ENCODE measurements at regions not wholly inside any gene's neighbourhood (a gene's known extent, or its start where the extent isn't known, plus 50 kb on each side); places are given as distances from the start of the nearest gene placed in this dataset.

DNA sequence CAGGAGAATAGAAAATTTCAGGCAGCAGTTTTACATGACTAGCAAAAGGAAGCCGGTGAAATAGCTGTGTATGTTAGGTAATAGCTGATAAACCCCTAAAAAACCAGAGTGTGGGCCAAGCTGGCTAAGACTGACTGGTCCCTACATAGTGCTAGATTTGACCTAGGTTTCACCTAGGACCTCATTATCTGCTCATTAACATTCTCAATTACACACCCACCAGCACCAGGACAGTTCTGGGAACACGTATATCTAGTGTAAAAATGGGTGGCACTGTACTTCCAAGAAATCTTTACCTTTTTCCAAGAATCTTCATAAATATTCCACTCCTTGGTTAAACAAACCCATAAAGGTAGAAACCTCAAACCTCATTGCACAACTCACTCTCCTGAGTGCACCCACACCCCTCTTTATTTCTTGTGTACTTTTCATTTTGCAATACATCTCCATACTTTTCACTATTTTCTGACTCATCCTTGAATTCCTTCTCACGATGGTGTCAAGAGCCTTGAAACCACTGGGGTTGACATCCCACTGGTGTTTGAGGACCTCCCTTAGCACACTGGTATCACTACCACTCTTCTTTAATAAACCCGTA is 262.7 kb upstream of the KCNJ16 start:
- no peak overlapping the region for H3K27ac ChIP-seq
- TF ChIP-seq, protein P1, sequence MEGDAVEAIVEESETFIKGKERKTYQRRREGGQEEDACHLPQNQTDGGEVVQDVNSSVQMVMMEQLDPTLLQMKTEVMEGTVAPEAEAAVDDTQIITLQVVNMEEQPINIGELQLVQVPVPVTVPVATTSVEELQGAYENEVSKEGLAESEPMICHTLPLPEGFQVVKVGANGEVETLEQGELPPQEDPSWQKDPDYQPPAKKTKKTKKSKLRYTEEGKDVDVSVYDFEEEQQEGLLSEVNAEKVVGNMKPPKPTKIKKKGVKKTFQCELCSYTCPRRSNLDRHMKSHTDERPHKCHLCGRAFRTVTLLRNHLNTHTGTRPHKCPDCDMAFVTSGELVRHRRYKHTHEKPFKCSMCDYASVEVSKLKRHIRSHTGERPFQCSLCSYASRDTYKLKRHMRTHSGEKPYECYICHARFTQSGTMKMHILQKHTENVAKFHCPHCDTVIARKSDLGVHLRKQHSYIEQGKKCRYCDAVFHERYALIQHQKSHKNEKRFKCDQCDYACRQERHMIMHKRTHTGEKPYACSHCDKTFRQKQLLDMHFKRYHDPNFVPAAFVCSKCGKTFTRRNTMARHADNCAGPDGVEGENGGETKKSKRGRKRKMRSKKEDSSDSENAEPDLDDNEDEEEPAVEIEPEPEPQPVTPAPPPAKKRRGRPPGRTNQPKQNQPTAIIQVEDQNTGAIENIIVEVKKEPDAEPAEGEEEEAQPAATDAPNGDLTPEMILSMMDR (conservative IDR thresholded peaks at IDR 0.05) = no peak

DNA sequence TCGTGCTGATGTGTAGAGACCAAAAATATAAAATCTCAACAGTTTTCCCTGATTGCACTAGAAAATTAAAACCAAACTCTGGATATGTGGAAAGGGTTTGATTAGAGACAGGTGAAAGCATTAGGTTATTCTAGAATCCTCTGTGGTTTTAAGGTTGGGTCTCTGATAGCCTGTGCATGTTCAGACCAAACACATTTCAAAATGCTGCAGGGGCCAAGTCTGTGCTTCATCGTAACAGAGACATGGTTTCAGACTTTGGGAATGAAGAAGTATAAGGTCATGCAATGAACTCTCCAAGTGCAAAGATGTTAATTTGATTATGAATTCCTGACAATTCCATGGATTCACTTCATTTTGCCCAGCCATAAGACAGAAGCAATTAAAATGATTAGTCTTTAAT is 261.0 kb upstream of the KCNJ16 start:
- TF ChIP-seq, protein P1 (conservative IDR thresholded peaks at IDR 0.05) = no peak
- H3K27ac ChIP-seq = no peak overlapping the region

- no peak overlapping the region for H3K27ac ChIP-seq
- TF ChIP-seq, protein P1 (conservative IDR thresholded peaks at IDR 0.05) = no peak
Observed at GRCh38 chr17:69815406-69815805, 259.6 kb upstream of the KCNJ16 start.

GRCh38 chr17:69818467-69818866 is 256.6 kb upstream of the KCNJ16 start:
- no peak overlapping the region for H3K27ac ChIP-seq
- TF ChIP-seq, protein P1 (conservative IDR thresholded peaks at IDR 0.05) = no peak

GRCh38 chr17:69819316-69820087 is 255.5 kb upstream of the KCNJ16 start:
- H3K27ac ChIP-seq = no peak overlapping the region
- TF ChIP-seq, protein P1 (conservative IDR thresholded peaks at IDR 0.05) = no peak

GRCh38 chr17:69820876-69821473 is 254.1 kb upstream of the KCNJ16 start:
- H3K27ac ChIP-seq = no peak overlapping the region
- TF ChIP-seq, protein P1 (conservative IDR thresholded peaks at IDR 0.05) = no peak

DNA sequence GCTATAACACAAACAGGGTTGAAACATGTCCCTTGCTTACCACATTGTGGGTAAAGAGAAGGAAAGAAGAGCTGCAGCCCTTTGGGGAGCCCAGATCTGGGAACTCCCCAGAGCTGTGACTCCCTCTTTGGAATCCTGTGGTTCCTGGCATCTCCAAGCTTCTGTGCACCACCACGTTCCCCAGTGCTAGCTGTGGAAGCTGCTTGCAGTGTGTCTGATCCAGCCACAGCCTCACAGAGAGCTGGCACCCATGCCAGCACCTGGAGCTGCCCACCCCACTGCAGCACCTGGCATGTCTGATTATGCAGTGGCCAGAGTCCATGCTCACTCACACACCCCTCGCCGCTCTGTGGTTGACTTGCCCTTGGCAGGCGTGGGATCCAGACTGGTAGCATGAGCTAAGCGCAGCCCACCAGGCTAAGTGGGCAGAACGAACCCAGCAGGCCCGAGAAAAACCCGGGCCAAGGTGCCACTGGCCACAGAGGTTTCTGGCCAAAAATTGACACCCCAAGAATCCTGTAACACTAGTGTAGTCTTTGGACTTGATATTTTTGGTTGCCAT is 252.6 kb upstream of the KCNJ16 start:
- TF ChIP-seq, protein P1 (conservative IDR thresholded peaks at IDR 0.05) = no peak

More for the DNA sequence above, 252.6 kb upstream of the KCNJ16 start:
- no peak overlapping the region for H3K27ac ChIP-seq
